OCI-LY3 (cell line): ENCODE measurements at regions not wholly inside any gene's neighbourhood (a gene's known extent, or its start where the extent isn't known, plus 50 kb on each side); places are given as distances from the start of the nearest gene placed in this dataset.

Source experiments
- CTCF ChIP-seq: fragments of 200-600, 300-600 bp; sonication (generic); IDR thresholded peaks from 2 replicates; pipeline ENCODE4 v1.5.1; 2014; ENCODE audit warnings: antibody characterized with exemption, low read length, low read depth
- EZH2phosphoT487 ChIP-seq: fragments of 200-600 bp; shearing (Covaris generic); IDR thresholded peaks from 2 replicates; pipeline ENCODE4 v1.6.1; 2018; ENCODE audit warnings: antibody characterized with exemption, mixed run types, low read depth

GRCh38 chr6:134621858-134622257, 303.9 kb upstream of the SGK1 start:
- TF ChIP-seq CTCF, result no peak
- TF ChIP-seq EZH2phosphoT487, result no peak
